WTC11 (cell line): ENCODE measurements at regions not wholly inside any gene's neighbourhood (a gene's known extent, or its start where the extent isn't known, plus 50 kb on each side); places are given as distances from the start of the nearest gene placed in this dataset.

Experiments
- ATAC-seq: fragments of 200-7000 bp; cut with Tn5 transposase; 2 replicates; pipeline ENCODE4 v1.10.0; 2021; ENCODE audit warnings: mild to moderate bottlenecking, moderate library complexity
- CTCF ChIA-PET: fragments of 300-600 bp; sonication (Branson Sonifier 250); formaldehyde crosslinking; loops from one replicate; lab custom pipeline; 2021; ENCODE audit warnings: antibody characterized with exemption; lab: Charles Lee
- POLR2A ChIA-PET: fragments of 350-600 bp; sonication (Branson Sonifier 250); formaldehyde crosslinking; loops from one replicate; lab custom pipeline; 2021; ENCODE audit warnings: antibody characterized with exemption; lab: Charles Lee
- DNase-seq: peaks from one replicate; pipeline ENCODE4 v3.0.0; 2021; ENCODE audit warnings: low spot score
- H3K27ac Mint-ChIP-seq: 2 replicates; pipeline ENCODE4 v1.8.0; 2021; ENCODE audit warnings: mixed read lengths
- H3K27me3 Mint-ChIP-seq: 2 replicates; pipeline ENCODE4 v1.8.0; 2021; ENCODE audit warnings: low read depth, mild to moderate bottlenecking, moderate library complexity, mixed read lengths
- H3K36me3 Mint-ChIP-seq: 2 replicates; pipeline ENCODE4 v1.8.0; 2021; ENCODE audit warnings: mixed read lengths
- H3K4me1 Mint-ChIP-seq: 2 replicates; pipeline ENCODE4 v1.8.0; 2022; ENCODE audit warnings: mixed read lengths
- H3K4me3 Mint-ChIP-seq: 2 replicates; pipeline ENCODE4 v1.8.0; 2021; ENCODE audit warnings: mild to moderate bottlenecking, moderate library complexity, mixed read lengths
- H3K9me3 Mint-ChIP-seq: 2 replicates; pipeline ENCODE4 v1.8.0; 2021; ENCODE audit warnings: mixed read lengths
- CREB1 ChIP-seq: sonication (generic); formaldehyde crosslinking; IDR thresholded peaks from 2 replicates; pipeline ENCODE4 v1.8.0; 2023; ENCODE audit warnings: mild to moderate bottlenecking, missing genetic modification reagents
- EMX1 ChIP-seq: fragments of 250-450 bp; sonication (Bioruptor Pico); IDR thresholded peaks from 2 replicates; pipeline ENCODE4 v1.8.0; 2021; ENCODE audit warnings: mild to moderate bottlenecking
- HMGA2 ChIP-seq: fragments of 250-450 bp; sonication (Bioruptor Pico); IDR thresholded peaks from 2 replicates; pipeline ENCODE4 v1.4.0; 2021; ENCODE audit warnings: mild to moderate bottlenecking, moderate library complexity
- SP1 ChIP-seq: sonication (generic); formaldehyde crosslinking; conservative IDR thresholded peaks from 2 replicates; pipeline ENCODE4 v1.8.1; 2022; ENCODE audit warnings: missing genetic modification reagents
- ZNF121 ChIP-seq: sonication (generic); formaldehyde crosslinking; IDR thresholded peaks from 2 replicates; pipeline ENCODE4 v1.8.0; 2023; ENCODE audit warnings: missing genetic modification reagents
- ZNF232 ChIP-seq: sonication (generic); formaldehyde crosslinking; IDR thresholded peaks from 2 replicates; pipeline ENCODE4 v1.8.0; 2022; ENCODE audit warnings: mild to moderate bottlenecking, missing genetic modification reagents
- ZNF396 ChIP-seq: fragments of 250-450 bp; sonication (Bioruptor Pico); IDR thresholded peaks from 2 replicates; pipeline ENCODE4 v1.8.0; 2021; ENCODE audit warnings: mild to moderate bottlenecking, moderate library complexity, borderline replicate concordance
- ZNF416 ChIP-seq: fragments of 250-450 bp; sonication (Bioruptor Pico); IDR thresholded peaks from 2 replicates; pipeline ENCODE4 v1.9.0; 2021; ENCODE audit warnings: mild to moderate bottlenecking, inconsistent platforms
- ZNF423 ChIP-seq: fragments of 250-450 bp; sonication (Bioruptor Pico); IDR thresholded peaks from 2 replicates; pipeline ENCODE4 v2.1.2; 2022; ENCODE audit warnings: mild to moderate bottlenecking, moderate library complexity
- TF ChIP-seq, protein P1 (sequence below): sonication (generic); formaldehyde crosslinking; conservative IDR thresholded peaks from 2 replicates; pipeline ENCODE4 v1.8.1; 2023; ENCODE audit warnings: mild to moderate bottlenecking, low read depth, missing genetic modification reagents, moderate library complexity
- TF ChIP-seq, protein P2 (sequence below): sonication (generic); formaldehyde crosslinking; IDR thresholded peaks from 2 replicates; pipeline ENCODE4 v1.8.0; 2023; ENCODE audit warnings: mild to moderate bottlenecking, missing genetic modification reagents
- TF ChIP-seq, protein P3 (sequence below): sonication (generic); formaldehyde crosslinking; IDR thresholded peaks from 2 replicates; pipeline ENCODE4 v1.8.1; 2023; ENCODE audit warnings: mild to moderate bottlenecking, missing genetic modification reagents, moderate library complexity
- TF ChIP-seq, protein P4 (sequence below): fragments of 200-600 bp; IDR thresholded peaks from 2 replicates; pipeline ENCODE4 v1.8.0; 2022; ENCODE audit warnings: antibody characterized with exemption
- TF ChIP-seq, protein P5 (sequence below): sonication (generic); formaldehyde crosslinking; IDR thresholded peaks from 2 replicates; pipeline ENCODE4 v1.8.1; 2022; ENCODE audit warnings: mild to moderate bottlenecking, moderate library complexity, missing genetic modification reagents
- TF ChIP-seq, protein P6 (sequence below): sonication (generic); formaldehyde crosslinking; IDR thresholded peaks from 2 replicates; pipeline ENCODE4 v1.8.1; 2023; ENCODE audit warnings: mild to moderate bottlenecking, missing genetic modification reagents

DNA sequence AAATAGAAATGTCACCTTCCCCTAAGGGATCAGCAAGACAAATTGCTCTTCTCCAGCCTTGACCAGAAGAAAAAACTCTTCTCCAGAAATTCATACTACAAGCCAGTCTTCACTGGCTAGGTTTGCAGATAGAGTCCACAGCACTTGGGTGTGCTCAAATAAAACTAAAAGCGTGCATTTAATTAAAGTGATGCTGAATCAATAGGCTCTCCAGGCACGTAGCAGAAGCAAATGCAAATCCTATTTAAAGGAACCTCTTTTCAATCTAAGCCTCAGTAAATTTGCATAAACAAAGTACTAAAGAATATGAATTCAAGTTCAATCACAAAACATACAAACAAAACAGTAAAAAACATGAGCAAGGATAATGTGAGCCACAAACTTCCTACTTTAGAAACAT is 744.4 kb upstream of the FANCL start:
- no peak overlapping the region for H3K27ac Mint-ChIP-seq
- TF ChIP-seq, protein P1, sequence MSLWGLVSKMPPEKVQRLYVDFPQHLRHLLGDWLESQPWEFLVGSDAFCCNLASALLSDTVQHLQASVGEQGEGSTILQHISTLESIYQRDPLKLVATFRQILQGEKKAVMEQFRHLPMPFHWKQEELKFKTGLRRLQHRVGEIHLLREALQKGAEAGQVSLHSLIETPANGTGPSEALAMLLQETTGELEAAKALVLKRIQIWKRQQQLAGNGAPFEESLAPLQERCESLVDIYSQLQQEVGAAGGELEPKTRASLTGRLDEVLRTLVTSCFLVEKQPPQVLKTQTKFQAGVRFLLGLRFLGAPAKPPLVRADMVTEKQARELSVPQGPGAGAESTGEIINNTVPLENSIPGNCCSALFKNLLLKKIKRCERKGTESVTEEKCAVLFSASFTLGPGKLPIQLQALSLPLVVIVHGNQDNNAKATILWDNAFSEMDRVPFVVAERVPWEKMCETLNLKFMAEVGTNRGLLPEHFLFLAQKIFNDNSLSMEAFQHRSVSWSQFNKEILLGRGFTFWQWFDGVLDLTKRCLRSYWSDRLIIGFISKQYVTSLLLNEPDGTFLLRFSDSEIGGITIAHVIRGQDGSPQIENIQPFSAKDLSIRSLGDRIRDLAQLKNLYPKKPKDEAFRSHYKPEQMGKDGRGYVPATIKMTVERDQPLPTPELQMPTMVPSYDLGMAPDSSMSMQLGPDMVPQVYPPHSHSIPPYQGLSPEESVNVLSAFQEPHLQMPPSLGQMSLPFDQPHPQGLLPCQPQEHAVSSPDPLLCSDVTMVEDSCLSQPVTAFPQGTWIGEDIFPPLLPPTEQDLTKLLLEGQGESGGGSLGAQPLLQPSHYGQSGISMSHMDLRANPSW (CRISPR knock-in tag) = no peak
- TF ChIP-seq ZNF232 (CRISPR knock-in tag) = no peak
- TF ChIP-seq EMX1 = no peak
- POLR2A ChIA-PET = no interaction called here
- CTCF ChIA-PET = no interaction called here
- 0 out of 2 replicates have a peak, but pooled peaks cover 3% of the 10 kb centered on the region for H3K9me3 Mint-ChIP-seq
- H3K27me3 Mint-ChIP-seq = no peaks in the 10 kb centered on the region
- H3K4me3 Mint-ChIP-seq = no peak overlapping the region
- ATAC-seq (no peak), DNase-seq (no peak)
- H3K4me1 Mint-ChIP-seq = peaks cover 18% of the 10 kb centered on the region
- no peaks in the 10 kb centered on the region for H3K36me3 Mint-ChIP-seq

DNA sequence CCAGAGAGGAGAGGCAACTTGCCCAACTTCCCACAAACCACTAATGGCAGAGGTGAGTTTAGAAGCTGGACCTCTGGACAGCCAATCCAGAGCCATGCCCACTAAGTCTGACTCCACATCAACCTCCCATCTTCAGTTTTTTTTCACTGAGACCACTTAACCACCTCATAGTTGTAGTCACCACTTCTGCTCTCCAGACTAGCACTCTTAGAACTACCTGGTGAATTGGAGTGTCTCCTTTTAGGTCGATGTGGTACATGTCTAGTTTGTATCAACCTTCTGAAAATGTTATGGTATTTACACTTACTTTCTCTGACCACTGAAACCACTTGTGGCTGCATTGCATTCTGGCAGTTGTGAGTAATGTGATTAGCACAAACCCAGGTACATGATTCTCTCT is 743.6 kb upstream of the FANCL start:
- CTCF ChIA-PET = interaction anchor here (2.6 kb wide), 1 partner anchor 40 kb away, joined by 8 read pairs; no protein-coding TSS in a partner anchor
- no peak for DNase-seq
- POLR2A ChIA-PET = no interaction called here
- H3K4me1 Mint-ChIP-seq = peaks cover 22% of the 10 kb centered on the region
- no peak overlapping the region for H3K27ac Mint-ChIP-seq
- H3K4me3 Mint-ChIP-seq = no peak overlapping the region
- TF ChIP-seq, protein P2, sequence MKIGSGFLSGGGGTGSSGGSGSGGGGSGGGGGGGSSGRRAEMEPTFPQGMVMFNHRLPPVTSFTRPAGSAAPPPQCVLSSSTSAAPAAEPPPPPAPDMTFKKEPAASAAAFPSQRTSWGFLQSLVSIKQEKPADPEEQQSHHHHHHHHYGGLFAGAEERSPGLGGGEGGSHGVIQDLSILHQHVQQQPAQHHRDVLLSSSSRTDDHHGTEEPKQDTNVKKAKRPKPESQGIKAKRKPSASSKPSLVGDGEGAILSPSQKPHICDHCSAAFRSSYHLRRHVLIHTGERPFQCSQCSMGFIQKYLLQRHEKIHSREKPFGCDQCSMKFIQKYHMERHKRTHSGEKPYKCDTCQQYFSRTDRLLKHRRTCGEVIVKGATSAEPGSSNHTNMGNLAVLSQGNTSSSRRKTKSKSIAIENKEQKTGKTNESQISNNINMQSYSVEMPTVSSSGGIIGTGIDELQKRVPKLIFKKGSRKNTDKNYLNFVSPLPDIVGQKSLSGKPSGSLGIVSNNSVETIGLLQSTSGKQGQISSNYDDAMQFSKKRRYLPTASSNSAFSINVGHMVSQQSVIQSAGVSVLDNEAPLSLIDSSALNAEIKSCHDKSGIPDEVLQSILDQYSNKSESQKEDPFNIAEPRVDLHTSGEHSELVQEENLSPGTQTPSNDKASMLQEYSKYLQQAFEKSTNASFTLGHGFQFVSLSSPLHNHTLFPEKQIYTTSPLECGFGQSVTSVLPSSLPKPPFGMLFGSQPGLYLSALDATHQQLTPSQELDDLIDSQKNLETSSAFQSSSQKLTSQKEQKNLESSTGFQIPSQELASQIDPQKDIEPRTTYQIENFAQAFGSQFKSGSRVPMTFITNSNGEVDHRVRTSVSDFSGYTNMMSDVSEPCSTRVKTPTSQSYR (CRISPR knock-in tag) = no peak
- no peak for TF ChIP-seq HMGA2 (CRISPR knock-in tag)
- TF ChIP-seq SP1 (CRISPR knock-in tag) = no peak
- TF ChIP-seq ZNF121 (CRISPR knock-in tag) = no peak
- TF ChIP-seq, protein P3, sequence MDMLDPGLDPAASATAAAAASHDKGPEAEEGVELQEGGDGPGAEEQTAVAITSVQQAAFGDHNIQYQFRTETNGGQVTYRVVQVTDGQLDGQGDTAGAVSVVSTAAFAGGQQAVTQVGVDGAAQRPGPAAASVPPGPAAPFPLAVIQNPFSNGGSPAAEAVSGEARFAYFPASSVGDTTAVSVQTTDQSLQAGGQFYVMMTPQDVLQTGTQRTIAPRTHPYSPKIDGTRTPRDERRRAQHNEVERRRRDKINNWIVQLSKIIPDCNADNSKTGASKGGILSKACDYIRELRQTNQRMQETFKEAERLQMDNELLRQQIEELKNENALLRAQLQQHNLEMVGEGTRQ = no peak
- TF ChIP-seq CREB1 = no peak
- TF ChIP-seq, protein P4, sequence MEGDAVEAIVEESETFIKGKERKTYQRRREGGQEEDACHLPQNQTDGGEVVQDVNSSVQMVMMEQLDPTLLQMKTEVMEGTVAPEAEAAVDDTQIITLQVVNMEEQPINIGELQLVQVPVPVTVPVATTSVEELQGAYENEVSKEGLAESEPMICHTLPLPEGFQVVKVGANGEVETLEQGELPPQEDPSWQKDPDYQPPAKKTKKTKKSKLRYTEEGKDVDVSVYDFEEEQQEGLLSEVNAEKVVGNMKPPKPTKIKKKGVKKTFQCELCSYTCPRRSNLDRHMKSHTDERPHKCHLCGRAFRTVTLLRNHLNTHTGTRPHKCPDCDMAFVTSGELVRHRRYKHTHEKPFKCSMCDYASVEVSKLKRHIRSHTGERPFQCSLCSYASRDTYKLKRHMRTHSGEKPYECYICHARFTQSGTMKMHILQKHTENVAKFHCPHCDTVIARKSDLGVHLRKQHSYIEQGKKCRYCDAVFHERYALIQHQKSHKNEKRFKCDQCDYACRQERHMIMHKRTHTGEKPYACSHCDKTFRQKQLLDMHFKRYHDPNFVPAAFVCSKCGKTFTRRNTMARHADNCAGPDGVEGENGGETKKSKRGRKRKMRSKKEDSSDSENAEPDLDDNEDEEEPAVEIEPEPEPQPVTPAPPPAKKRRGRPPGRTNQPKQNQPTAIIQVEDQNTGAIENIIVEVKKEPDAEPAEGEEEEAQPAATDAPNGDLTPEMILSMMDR = no peak
- TF ChIP-seq, protein P5, sequence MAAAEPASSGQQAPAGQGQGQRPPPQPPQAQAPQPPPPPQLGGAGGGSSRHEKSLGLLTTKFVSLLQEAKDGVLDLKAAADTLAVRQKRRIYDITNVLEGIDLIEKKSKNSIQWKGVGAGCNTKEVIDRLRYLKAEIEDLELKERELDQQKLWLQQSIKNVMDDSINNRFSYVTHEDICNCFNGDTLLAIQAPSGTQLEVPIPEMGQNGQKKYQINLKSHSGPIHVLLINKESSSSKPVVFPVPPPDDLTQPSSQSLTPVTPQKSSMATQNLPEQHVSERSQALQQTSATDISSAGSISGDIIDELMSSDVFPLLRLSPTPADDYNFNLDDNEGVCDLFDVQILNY (CRISPR knock-in tag) = no peak
- no peak for ATAC-seq
- H3K9me3 Mint-ChIP-seq = 0 out of 2 replicates have a peak, but pooled peaks cover 3% of the 10 kb centered on the region
- no peaks in the 10 kb centered on the region for H3K36me3 Mint-ChIP-seq
- H3K27me3 Mint-ChIP-seq = no peaks in the 10 kb centered on the region

DNA sequence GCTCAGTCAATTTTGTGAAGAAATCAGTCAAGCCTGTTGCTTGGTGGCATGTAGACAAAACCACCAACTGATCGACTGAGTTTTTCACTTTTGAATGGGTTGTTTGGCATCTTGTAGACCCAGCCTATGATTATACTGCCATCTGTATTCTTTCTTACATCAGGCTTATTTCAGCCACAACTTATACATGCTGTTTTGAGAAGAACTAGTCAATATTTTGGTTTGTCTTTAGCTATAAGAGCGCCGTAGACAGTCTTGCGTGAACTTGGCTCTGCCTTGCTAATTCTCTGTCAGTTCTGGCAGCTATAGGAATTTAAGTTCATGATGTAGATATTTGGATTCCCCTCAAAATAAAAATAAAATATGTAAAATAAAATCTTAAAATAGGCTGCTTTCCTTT is 742.0 kb upstream of the FANCL start:
- ChIA-PET CTCF (interaction anchor here (2.6 kb wide), 1 partner anchor 42 kb away, joined by 8 read pairs; no protein-coding TSS in a partner anchor), POLR2A (no interaction called here)
- no peaks in the 10 kb centered on the region for H3K36me3 Mint-ChIP-seq
- H3K27me3 Mint-ChIP-seq = no peaks in the 10 kb centered on the region
- TF ChIP-seq ZNF416 (no peak), ZNF396 (no peak), ZNF423 (CRISPR knock-in tag) (no peak)
- TF ChIP-seq, protein P5 (CRISPR knock-in tag) = no peak
- TF ChIP-seq, protein P6, sequence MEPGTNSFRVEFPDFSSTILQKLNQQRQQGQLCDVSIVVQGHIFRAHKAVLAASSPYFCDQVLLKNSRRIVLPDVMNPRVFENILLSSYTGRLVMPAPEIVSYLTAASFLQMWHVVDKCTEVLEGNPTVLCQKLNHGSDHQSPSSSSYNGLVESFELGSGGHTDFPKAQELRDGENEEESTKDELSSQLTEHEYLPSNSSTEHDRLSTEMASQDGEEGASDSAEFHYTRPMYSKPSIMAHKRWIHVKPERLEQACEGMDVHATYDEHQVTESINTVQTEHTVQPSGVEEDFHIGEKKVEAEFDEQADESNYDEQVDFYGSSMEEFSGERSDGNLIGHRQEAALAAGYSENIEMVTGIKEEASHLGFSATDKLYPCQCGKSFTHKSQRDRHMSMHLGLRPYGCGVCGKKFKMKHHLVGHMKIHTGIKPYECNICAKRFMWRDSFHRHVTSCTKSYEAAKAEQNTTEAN = no peak
- no peak overlapping the region for H3K4me3 Mint-ChIP-seq
- DNase-seq (no peak), ATAC-seq (no peak)
- H3K4me1 Mint-ChIP-seq = peaks cover 36% of the 10 kb centered on the region
- H3K9me3 Mint-ChIP-seq = 0 out of 2 replicates have a peak, but pooled peaks cover under 1% of the 10 kb centered on the region
- no peak overlapping the region for H3K27ac Mint-ChIP-seq
